Activated T-helper 17 cell treated with anti-CD3 and anti-CD28 coated beads, Interleukin-2, amount 50 U/mL, for 72 hours (primary cell): ENCODE measurements at regions not wholly inside any gene's neighbourhood (a gene's known extent, or its start where the extent isn't known, plus 50 kb on each side); places are given as distances from the start of the nearest gene placed in this dataset.

Source experiments
- ATAC-seq: fragments of 150-1000 bp; cut with Tn5 transposase; replicated peaks from 2 replicates; pipeline ENCODE4 v1.10.0; 2021; ENCODE audit warnings: mild to moderate bottlenecking, moderate library complexity
- H3K27ac Mint-ChIP-seq: one replicate; pipeline ENCODE4 v1.8.0; 2022; ENCODE audit warnings: mixed read lengths
- H3K27me3 Mint-ChIP-seq: one replicate; pipeline ENCODE4 v1.8.0; 2022; ENCODE audit warnings: mixed read lengths
- H3K36me3 Mint-ChIP-seq: one replicate; pipeline ENCODE4 v1.8.0; 2022; ENCODE audit warnings: low read depth, mild to moderate bottlenecking, mixed read lengths
- H3K4me1 Mint-ChIP-seq: one replicate; pipeline ENCODE4 v1.8.0; 2022; ENCODE audit warnings: mixed read lengths
- H3K4me3 Mint-ChIP-seq: one replicate; pipeline ENCODE4 v1.8.0; 2022; ENCODE audit warnings: mild to moderate bottlenecking, mixed read lengths
- H3K9me3 Mint-ChIP-seq: one replicate; pipeline ENCODE4 v1.8.0; 2022; ENCODE audit warnings: mixed read lengths

- peaks cover 10% of the 10 kb centered on the region for H3K4me1 Mint-ChIP-seq
- no peak overlapping the region for H3K27ac Mint-ChIP-seq
- H3K9me3 Mint-ChIP-seq, result no peaks in the 10 kb centered on the region
- no peaks in the 10 kb centered on the region for H3K27me3 Mint-ChIP-seq
- ATAC-seq, result no peak
- H3K36me3 Mint-ChIP-seq, result no peaks in the 10 kb centered on the region
- H3K4me3 Mint-ChIP-seq, result no peak overlapping the region
Observed at GRCh38 chr2:236967499-236967783, 118.2 kb upstream of the COPS8 start.

GRCh38 chr2:236968101-236968879 is 117.4 kb upstream of the COPS8 start:
- Mint-ChIP-seq H3K4me1 (peaks cover 10% of the 10 kb centered on the region), H3K4me3 (peak overlapping the region; percentile 61), H3K36me3 (no peaks in the 10 kb centered on the region), H3K9me3 (no peaks in the 10 kb centered on the region), H3K27ac (no peak overlapping the region), H3K27me3 (no peaks in the 10 kb centered on the region)
- ATAC-seq, result no peak

- H3K27me3 Mint-ChIP-seq, result no peaks in the 10 kb centered on the region
- no peaks in the 10 kb centered on the region for H3K9me3 Mint-ChIP-seq
- H3K4me3 Mint-ChIP-seq, result peak overlapping the region; percentile 61
- H3K27ac Mint-ChIP-seq, result peak overlapping the region; percentile 70
- H3K4me1 Mint-ChIP-seq, result peaks cover 10% of the 10 kb centered on the region
- no peaks in the 10 kb centered on the region for H3K36me3 Mint-ChIP-seq
- ATAC-seq, result no peak
Observed at GRCh38 chr2:236968880-236969534, 116.7 kb upstream of the COPS8 start.

GRCh38 chr2:236969767-236970655 is 115.7 kb upstream of the COPS8 start:
- Mint-ChIP-seq H3K36me3 (no peaks in the 10 kb centered on the region), H3K4me1 (peaks cover 10% of the 10 kb centered on the region), H3K27me3 (peaks cover 2% of the 10 kb centered on the region), H3K9me3 (no peaks in the 10 kb centered on the region), H3K27ac (peak overlapping the region; percentile 70), H3K4me3 (peak overlapping the region; percentile 61)
- peak; percentile 56 for ATAC-seq

- Mint-ChIP-seq H3K9me3 (no peaks in the 10 kb centered on the region), H3K4me3 (peak overlapping the region; percentile 61), H3K36me3 (no peaks in the 10 kb centered on the region), H3K27ac (no peak overlapping the region), H3K27me3 (peaks cover 3% of the 10 kb centered on the region), H3K4me1 (peaks cover 10% of the 10 kb centered on the region)
- ATAC-seq, result no peak
Observed at GRCh38 chr2:236970656-236971010, 115.1 kb upstream of the COPS8 start.

- Mint-ChIP-seq H3K36me3 (no peaks in the 10 kb centered on the region), H3K27me3 (peaks cover 7% of the 10 kb centered on the region), H3K9me3 (no peaks in the 10 kb centered on the region)
Observed at GRCh38 chr2:236971131-236971821, 114.4 kb upstream of the COPS8 start.

GRCh38 chr2:236971919-236972381 is 113.7 kb upstream of the COPS8 start:
- ATAC-seq, result no peak
- Mint-ChIP-seq H3K4me1 (peaks cover 10% of the 10 kb centered on the region), H3K36me3 (no peaks in the 10 kb centered on the region), H3K9me3 (no peaks in the 10 kb centered on the region), H3K27me3 (peaks cover 7% of the 10 kb centered on the region), H3K4me3 (no peak overlapping the region), H3K27ac (no peak overlapping the region)

More at GRCh38 chr2:236971131-236971821, 114.4 kb upstream of the COPS8 start:
- Mint-ChIP-seq H3K27ac (no peak overlapping the region), H3K4me1 (peaks cover 10% of the 10 kb centered on the region), H3K4me3 (no peak overlapping the region)
- ATAC-seq, result no peak

GRCh38 chr2:236972491-236973342 is 113.0 kb upstream of the COPS8 start:
- no peaks in the 10 kb centered on the region for H3K9me3 Mint-ChIP-seq
- peaks cover 10% of the 10 kb centered on the region for H3K4me1 Mint-ChIP-seq
- no peaks in the 10 kb centered on the region for H3K36me3 Mint-ChIP-seq
- no peak for ATAC-seq
- H3K4me3 Mint-ChIP-seq, result no peak overlapping the region
- H3K27ac Mint-ChIP-seq, result no peak overlapping the region
- peaks cover 7% of the 10 kb centered on the region for H3K27me3 Mint-ChIP-seq

GRCh38 chr2:236973343-236973980 is 112.2 kb upstream of the COPS8 start:
- H3K9me3 Mint-ChIP-seq, result no peaks in the 10 kb centered on the region
- no peak overlapping the region for H3K4me3 Mint-ChIP-seq
- peaks cover 10% of the 10 kb centered on the region for H3K4me1 Mint-ChIP-seq
- ATAC-seq, result no peak
- H3K27ac Mint-ChIP-seq, result no peak overlapping the region
- H3K27me3 Mint-ChIP-seq, result peaks cover 7% of the 10 kb centered on the region
- no peaks in the 10 kb centered on the region for H3K36me3 Mint-ChIP-seq

GRCh38 chr2:236974148-236974547 is 111.5 kb upstream of the COPS8 start:
- no peak for ATAC-seq
- H3K4me1 Mint-ChIP-seq, result peaks cover 10% of the 10 kb centered on the region
- H3K36me3 Mint-ChIP-seq, result no peaks in the 10 kb centered on the region
- H3K27me3 Mint-ChIP-seq, result peaks cover 7% of the 10 kb centered on the region
- H3K4me3 Mint-ChIP-seq, result no peak overlapping the region
- no peaks in the 10 kb centered on the region for H3K9me3 Mint-ChIP-seq
- no peak overlapping the region for H3K27ac Mint-ChIP-seq

- no peaks in the 10 kb centered on the region for H3K9me3 Mint-ChIP-seq
- peaks cover 7% of the 10 kb centered on the region for H3K27me3 Mint-ChIP-seq
- H3K36me3 Mint-ChIP-seq, result no peaks in the 10 kb centered on the region
- ATAC-seq, result no peak
- no peak overlapping the region for H3K27ac Mint-ChIP-seq
- H3K4me3 Mint-ChIP-seq, result no peak overlapping the region
- H3K4me1 Mint-ChIP-seq, result peaks cover 4% of the 10 kb centered on the region
Observed at GRCh38 chr2:236974752-236975151, 110.9 kb upstream of the COPS8 start.

GRCh38 chr2:236975766-236976165 is 109.9 kb upstream of the COPS8 start:
- H3K27me3 Mint-ChIP-seq, result peaks cover 7% of the 10 kb centered on the region
- no peaks in the 10 kb centered on the region for H3K9me3 Mint-ChIP-seq
- H3K4me3 Mint-ChIP-seq, result no peak overlapping the region
- no peak overlapping the region for H3K27ac Mint-ChIP-seq
- no peaks in the 10 kb centered on the region for H3K36me3 Mint-ChIP-seq
- H3K4me1 Mint-ChIP-seq, result no peaks in the 10 kb centered on the region
- ATAC-seq, result no peak
